ENCODE measurements at regions not wholly inside any gene's neighbourhood (a gene's known extent, or its start where the extent isn't known, plus 50 kb on each side); places are given as distances from the start of the nearest gene placed in this dataset.

DNA sequence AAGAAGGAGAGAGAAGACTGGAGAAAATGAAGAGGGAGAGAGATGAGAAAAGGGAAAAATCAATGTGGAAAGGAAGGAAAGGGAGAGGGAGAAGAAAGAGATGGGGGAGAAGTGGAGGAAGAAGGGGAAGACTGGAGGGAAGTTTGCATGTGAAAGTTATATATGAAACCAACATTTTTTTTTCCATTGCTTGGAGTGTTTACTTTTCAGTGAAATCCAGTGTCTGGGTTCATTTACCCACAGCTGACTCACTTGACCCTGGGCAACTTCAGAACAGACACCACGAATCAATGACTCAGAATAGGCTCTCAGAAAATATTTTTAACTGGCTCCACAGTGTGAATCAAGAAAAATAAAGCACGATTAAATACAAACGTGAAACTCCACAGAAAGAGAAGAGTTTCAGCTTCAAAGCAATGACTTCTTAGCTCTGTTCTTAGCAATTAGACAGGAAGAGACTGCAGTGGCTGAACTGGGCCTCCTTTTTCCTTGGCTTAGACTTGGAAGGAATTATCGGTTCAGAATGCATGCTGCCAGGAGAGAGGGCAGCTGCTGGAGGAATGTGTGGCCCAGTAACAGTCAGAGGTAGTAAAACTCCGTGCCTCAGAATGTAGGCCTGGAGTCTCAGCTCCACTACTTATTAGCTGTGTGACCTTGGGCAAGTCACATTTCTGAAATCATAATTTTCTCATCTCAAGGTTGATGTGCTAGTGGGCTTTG is 237.5 kb downstream of the MIAT start:
- no peak for DNase-seq

DNA sequence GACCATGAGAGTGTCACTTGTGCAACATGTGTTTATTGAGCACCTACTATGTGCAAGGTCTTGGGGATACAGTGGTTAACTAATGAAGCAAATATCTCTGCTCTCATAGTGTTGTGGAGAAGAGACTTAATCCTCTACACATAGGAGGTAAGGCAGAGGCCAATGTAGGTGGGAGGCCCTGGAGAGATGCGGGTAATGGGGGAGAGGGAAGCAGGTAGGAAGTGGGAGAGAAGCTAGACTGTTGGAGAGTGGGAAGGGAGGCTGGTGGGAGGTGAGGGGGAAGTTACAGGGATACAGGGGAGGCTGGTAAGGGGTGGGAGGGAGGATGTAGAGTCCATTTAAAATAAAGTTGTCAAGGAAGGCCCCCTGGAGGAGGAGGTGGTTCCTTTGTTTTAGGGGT is 240.0 kb downstream of the MIAT start:
- no peak for DNase-seq

DNA sequence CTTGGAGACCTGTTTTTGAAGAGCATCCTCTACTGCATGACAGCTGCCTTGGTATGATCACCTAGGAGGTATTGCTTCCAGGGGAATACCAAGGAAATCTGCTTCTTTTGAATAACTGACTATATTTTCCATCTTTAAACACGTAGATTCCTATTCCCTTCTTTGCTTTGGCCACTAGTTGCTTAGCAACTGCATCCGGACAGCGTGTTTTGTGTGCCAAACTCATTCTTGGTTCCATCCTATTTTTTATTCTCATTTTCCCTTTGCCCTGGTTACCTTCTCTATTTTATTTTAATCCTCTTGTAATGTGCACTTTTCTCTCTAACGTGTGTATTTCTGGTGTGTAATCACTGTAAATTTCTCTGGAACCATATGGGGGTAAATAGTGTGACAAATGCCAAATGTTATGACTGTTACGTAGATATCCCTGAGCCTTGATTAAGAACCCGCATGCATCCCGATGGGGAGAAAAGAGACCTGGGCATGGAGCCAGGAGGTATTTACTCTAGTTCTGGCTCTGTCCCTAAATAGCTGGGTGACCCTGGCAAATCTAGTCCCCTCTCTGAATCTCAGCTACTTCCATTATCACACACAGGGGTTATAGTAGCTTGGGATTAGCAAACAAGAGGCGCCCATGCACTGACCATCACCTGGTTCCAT is 241.7 kb downstream of the MIAT start:
- no peak for DNase-seq

DNA sequence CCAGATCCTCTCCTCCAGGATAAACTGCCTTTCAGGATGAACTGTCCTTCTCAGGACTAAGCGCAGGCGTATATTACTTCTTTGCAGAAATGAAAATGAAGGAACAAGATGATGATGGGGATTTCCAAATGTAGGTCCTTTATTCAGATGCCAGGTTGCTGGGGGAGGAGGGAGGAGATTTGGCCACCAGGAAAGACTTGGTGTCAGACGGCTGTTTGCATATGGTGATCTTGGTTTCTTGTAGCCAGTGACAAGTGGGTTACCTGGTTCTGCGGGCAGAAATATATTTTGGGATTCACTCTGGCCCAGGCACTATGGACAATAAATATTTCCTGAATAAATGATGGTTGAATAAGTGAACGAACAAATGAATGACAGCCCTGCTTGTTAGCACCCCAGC is 243.4 kb downstream of the MIAT start:
- no peak for DNase-seq

DNA sequence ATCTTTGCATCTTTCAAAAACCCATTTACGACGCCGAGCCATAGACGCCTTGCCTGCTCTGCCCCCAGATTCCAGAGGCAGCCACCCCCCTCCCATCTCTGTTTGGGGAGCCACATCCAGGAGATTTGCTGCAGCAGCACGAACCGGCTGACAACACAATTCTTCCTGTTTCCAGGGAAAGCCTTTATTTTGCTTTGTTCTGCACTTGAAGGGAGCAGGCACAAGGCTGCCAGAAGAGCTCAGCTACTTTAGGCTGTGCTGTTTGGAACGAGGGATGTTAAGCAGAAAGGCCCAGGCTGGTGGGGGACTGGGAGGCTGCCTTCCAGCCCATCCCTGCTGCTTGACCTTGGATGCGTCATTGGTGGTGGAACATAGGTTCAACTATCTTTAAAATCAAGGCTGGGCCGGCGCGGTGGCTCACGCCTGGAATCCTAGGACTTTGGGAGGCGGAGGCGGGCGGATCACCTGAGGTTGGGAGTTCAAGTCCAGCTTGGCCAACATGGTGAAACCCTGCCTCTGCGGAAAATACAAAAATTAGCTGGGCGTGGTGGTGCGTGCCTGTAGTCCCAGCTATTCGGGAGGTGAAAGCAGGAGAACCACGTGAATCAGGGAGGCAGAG is 243.9 kb downstream of the MIAT start:
- no peak for DNase-seq

DNA sequence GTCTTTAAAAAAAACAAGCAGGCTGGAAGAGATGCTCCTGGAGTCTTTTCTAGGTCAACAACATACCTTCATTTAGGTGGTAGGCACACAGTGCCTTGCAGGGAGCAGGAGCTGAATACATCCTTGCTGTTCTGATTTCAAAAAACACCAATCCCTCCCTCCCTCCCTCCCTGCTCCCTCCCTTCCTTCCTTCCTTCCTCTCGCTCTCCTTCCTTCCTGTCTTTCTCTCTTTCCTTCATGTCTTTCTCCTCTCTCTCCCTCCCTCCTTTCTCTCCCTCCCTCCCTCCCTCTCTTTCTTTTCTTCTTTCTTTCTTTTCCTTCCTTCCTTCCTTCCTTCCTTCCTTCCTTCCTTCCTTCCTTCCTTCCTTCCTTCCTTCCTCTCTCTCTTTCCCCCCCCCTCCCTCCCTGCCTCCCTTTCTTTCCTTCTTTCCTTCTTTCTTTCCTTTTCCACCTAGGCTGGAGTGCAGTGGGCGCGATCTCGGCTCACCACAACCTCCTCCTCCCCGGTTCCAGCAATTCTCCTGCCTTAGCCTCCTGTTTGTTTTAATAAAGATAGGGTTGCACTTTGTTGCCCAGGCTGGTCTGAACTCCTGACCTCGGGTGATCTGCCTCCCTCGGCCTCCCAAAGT is 245.1 kb downstream of the MIAT start:
- DNase-seq: no peak

DNA sequence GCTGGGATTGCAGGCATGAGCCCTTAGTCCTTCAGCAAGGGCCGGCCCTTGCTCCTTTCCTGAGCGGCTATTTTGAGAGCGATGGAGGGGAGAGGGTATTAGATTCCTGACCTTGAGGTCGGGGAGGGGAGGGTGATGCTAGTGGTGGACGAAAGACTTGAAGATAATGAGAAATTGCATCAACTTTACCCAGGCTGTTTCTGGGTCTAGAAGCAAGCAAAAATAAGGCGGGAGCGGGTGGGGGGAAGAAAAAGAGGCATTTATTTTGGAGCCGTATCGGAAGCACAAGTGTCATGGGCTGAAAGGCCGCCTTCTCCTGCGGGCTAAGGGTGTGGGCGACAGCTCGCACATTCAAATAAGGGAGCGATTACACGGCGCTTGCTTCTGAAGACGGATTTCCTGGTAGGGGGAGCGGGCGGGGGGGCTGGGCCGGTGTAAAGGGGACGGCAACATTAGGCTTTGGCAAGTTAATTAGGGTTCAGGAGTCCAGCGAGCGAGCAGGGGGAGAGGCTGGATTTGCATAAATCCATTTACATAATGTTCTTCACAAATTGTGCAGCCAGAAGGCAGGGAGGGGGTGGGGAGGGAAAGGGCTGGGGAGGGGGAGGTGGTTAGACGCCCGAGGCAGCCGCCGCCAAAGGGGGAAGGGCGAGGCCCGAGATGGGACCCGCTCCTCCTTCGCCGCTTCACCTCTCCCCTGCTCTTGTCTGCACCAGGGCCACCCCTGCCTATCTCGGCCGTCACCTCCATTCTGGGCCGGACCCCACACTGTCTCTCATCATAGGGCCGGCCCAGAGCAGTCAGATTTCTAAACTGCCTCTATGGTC is 245.9 kb downstream of the MIAT start:
- DNase-seq: peak; percentile 62

DNA sequence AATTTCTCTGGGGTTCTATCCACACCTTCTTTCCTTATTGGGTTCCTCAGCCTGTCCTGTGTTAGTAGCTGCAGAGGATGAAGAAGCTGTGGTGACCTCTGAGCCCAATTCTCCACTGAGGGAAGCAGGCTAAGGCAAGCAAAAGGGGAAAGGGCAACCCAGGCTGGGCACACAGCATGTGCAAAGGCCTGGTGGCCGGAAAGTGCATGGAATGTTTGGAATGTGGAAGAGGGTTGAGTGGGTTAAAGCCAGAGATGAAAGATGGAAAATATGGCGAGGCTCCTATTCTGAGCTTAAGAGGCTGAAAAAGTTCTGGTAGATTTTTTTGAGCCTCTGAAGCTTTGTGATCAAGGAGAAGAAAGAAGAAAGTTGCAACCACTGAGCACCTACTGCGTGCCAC is 247.1 kb downstream of the MIAT start:
- no peak for DNase-seq

DNA sequence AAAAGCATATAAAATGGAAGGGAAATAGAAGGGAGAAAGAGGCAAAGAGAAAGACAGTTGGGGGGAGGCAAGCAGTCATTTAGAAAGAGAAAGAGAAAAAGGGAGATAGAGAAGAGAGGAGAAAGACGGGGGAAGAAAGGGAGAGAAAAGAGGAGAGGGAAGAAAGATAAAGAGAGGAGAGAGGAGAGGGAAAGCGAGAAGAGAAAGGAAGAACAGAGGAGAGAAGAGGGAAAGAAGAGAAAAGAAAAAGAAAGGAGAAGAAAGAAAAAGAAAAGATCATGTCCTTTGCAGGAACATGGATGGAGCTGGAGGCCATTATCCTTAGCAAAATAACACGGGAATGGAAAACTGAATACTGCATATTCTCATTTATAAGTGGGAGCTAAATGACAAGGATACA is 247.7 kb downstream of the MIAT start:
- DNase-seq: no peak

DNA sequence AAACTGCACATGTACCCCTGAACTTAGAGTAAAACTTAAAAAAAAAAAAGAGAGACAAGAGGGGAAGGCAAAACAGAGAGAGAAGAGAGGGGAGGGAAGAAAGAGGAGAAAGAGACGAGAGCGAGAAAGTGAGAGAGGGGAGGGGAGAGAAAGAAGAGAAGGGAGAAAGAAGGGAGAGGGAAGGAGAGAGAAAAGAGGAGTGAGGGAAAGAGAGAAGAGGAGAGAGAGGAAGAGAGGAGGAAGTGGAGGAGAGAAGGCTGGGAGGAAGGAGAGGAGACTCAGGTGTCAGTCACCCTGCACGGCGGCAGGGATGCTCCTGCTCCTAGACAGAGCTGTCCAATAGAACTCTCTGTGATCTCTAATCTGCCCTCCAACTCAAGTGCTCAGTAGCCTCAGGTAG is 248.3 kb downstream of the MIAT start:
- DNase-seq: no peak

DNA sequence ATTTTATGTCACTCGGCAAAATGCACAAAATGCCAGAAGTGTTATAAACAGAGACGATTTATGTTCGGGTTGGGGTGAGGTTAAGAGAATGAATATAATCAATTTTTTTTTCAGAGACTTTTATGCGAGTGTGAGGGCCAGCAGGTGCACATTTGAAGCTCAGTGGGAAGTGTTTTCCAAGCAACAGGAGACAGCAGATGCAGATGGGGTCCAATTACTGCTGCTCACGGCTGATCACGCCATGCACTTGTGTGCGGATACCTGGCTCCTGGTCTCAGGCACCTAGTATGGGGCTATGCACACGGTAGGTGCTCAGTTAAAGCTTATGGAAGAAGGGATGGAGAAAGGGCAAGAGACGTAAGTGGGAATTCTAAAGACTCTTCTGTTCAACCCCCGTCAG is 249.1 kb downstream of the MIAT start:
- DNase-seq: no peak

DNA sequence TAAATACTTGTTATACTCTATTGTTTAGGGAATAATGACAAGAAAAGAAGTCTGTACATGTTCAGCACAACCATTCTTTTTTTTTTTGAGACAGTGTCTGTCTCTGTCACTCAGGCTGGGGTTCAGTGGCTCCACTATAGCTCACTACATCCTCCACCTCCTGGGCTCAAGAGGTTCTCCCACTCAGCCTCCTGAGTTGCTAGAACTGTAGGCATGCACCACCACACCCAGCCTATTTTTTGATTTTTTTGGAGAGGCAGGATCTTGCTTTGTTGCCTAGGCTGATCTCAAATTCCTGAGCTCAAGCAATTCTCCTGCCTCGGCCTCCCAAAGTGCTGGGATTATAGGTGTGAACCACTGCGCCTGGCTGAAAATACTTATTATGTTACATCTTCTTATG is 250.0 kb downstream of the MIAT start:
- no peak for DNase-seq

DNA sequence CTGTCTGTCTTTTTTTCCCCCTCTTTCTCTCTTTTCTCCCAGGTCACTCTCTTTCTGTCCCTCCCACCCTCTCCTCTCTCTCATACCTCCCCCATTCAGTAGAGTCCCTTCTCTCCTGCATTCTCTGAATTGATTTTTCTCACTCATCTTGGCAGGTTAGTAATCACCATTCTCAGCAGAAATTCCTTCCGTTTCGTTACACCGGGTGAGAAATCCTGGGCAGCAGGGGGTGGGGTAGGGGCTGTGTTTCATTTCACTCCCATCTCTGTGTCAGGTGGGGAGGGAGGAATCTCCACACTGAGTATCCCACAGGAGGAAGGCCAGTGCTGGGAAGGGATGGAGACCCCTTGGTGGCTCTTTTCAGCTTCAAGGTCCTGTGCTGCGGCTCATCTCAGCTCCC is 253.5 kb downstream of the MIAT start:
- peak; percentile 48 for DNase-seq

DNA sequence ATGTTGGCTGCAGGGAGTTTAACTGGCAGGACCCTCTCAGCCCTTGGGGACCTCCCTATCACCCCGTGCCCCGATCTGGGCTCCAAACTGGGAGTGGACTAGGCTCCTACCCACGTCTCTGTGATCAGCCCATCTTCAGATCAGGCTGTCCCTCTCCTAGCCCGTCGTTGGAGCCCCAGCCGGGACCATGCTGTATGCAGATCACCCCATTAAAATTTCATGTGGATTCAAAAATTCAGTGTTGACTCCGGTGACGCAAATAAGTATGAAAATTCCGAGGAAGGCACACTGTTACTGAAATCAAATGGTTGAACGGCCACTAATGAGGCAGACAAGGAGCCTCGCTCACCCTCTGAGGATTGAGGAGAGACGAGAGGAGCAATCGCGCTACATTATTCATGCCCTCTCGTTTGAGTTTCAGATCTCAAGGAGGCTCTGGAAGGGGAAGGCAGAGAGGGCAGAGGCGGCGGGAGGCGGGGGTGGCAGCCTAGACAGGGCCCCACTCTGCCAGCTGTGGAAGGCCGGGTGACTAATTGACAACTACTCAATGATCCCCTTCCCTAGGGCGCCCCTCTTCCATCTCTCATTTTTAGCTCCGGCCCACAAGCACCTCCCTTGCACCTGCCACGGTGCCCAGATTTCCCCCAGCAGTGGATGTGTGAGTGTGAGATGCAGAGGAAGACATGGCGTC is 255.4 kb downstream of the MIAT start:
- peak; percentile 73 for DNase-seq

DNA sequence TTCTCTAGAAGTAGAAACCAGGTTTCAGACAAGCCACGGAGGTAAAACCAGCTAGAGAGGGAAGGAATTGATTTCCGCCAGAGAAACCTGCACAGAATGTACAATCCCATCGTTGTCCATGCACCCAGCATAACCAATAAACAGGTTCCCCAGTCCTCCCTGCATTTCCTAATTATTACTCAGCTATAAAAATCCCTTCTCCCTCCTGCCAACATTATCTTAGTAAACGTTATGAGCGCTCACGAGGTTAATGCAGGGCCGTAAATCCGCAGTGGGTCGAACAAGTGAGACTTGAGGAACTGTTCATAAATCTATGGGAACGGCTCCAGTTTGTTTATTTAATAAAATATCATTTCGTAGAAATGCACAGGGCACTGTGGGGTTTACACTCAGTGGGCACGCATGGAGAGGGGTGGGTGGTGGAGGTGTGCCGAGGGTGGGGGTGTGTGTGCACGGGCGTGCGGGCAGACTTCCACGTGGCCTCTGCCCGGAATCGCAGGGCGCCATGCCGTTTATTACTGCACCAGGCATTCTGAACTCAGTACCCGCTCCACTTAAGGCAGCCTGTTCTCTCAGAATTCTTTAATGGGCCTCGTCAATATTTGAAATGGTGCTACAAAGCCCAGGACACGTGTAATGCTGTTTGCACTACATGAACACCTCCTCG is 257.3 kb downstream of the MIAT start:
- DNase-seq: no peak

DNA sequence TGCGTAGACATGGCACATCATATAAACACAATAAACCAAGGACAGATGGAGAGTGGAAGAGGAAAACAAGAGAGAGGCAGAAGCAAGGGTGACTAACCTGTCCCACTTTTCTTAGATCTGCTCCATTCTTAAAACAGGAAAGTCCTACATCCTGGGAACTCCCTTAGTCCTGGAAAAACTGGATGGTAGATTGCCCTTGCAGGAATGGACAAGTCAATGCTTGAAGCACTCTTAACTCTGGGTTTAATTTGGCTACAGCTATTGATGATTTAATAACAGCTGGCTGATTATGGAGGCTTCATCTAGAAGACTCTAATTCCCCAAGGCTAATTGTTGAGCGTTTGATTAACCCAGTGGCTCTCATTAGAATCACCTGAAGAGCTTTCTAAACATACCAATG is 258.8 kb downstream of the MIAT start:
- no peak for DNase-seq

DNA sequence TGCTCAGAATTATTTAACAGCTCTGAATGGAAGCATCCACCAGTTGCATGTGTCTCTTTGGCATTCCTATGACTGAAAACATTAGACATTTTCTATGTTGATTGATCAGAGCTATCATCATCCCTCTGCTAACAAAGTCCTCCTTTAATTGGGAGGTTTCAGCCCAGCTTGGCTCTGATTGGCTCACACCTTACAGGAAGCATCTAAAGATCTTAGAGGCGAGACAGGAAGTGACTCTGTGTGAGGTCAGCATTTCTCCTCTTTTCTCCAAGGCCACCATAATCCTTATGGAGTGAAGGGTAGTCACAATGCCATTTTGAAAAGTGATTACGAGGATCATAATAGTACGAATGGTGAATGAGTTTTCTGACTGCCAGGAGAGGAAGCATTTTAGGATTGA is 260.8 kb downstream of the MIAT start:
- DNase-seq: no peak

DNA sequence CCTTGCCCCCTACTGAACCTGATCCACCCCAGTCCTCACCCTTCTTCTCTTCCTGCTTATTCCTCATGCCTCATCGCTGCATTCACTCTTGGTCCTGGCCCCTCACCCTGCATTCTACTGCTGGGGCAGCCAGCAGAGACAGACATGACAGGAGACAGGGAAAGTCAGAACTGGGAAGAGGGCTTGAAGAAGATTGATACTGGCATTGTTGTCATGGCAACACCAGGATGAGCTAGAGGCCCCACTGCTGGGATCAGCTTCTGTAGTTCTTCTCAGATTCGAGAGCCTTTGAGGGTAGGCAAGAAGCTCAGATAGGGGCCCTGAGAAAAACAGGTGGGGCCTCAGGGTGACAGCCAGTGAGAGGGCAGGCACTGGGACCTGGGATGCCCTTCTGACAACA is 264.3 kb downstream of the MIAT start:
- DNase-seq: peak; percentile 95

DNA sequence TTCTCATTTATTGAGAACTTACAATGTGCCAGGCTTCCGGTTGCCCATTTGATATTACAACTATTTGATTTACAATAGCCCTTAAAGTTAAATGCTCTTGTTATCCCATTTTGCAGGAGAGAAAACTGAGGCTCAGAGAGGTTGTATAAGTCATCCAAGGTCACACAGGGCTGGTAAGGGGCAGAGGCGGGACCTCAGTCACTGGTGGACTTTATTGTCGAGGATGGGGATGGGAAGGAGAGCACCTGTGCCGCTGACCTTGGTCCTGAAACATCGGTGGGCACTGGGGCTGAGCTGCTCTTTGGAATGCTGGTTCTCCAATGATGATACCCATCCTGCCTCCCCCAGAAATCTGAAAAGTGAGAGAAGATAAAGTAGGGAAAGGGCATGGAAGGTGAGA is 265.4 kb downstream of the MIAT start:
- peak; percentile 58 for DNase-seq

DNA sequence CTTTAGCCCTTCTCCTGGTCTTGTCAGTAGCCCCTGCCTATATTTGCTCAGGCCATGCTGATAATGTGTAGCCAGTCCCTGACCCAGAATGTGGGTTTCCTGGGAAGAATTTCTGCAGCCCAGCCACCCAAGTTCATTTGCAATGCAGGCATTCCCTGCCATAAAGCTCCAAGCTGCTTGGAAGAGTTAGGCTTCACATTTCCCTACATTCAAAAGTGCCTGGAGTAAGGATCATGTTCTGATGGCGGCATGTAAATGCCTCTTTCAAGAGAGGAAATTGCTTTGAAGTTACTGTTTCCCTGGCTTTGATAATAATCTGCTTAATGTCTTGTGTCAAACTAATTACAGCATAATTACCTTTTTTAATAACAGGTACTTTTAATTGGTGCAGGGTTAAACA is 266.1 kb downstream of the MIAT start:
- DNase-seq: no peak

DNA sequence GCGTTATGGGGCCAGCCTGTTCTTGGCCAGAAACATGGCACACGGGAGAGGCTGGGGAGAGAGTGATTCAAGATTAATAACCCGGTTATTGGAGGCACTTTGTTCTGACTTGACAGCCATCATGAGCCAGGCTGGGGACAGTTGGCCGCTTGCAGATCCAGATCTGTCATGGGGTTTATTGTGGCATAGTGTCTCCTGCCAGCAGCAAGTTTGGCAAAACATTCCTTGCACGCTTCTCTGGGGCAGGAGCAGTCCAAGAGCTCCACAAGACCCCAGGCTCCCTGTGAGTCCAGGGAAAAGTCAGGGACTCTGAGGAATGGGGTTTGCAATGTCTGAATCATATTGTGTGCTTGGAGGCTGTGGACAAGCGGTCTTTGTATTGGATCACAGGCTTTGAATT is 270.4 kb downstream of the MIAT start:
- DNase-seq: no peak

DNA sequence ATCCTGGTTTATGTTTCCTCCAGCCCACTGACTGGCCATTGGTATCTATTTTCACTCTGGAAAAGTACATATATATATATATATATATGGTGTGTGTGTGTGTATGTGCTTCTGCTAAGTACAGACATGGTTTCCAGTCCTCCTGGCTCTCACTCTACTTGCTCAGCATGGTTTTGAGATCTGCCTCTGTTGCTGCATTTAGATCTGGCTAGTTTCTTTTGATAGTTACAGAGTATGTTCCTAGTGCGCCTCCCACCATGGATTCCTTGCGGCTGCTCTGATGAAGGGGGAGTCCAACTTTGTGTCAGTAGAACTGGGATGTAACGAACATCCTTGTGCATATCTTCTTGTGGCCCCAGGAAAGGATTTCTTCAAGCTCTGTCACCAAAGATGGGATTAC is 274.1 kb downstream of the MIAT start:
- no peak for DNase-seq

Data from eye (tissue), 1 donor.